H9 (cell line): ENCODE measurements at regions not wholly inside any gene's neighbourhood (a gene's known extent, or its start where the extent isn't known, plus 50 kb on each side); places are given as distances from the start of the nearest gene placed in this dataset.

Source experiments
- DNase-seq: peaks from one replicate; pipeline ENCODE4 v3.0.0-alpha.2; 2017
- H2AFZ ChIP-seq: one replicate; pipeline ENCODE4 v1.6.1; 2013; ENCODE audit warnings: mild to moderate bottlenecking, low read length, control low read depth, moderate library complexity
- H2AK5ac ChIP-seq: 2 replicates; pipeline ENCODE4 v1.6.1; 2013; ENCODE audit warnings: low read length, control low read depth, mixed read lengths; ENCODE audit not compliant: insufficient read length
- H2BK120ac ChIP-seq: one replicate; pipeline ENCODE4 v1.6.1; 2013; ENCODE audit warnings: low read depth, mild to moderate bottlenecking, low read length, control low read depth, inconsistent platforms; ENCODE audit not compliant: poor library complexity, severe bottlenecking
- H2BK12ac ChIP-seq: 2 replicates; pipeline ENCODE4 v1.6.1; 2013; ENCODE audit warnings: low read length, control low read depth, mixed read lengths, low read depth; ENCODE audit not compliant: insufficient read length
- H2BK15ac ChIP-seq: 2 replicates; pipeline ENCODE4 v1.6.1; 2013; ENCODE audit warnings: low read depth, low read length, control low read depth
- H2BK20ac ChIP-seq: one replicate; pipeline ENCODE4 v1.6.1; 2013; ENCODE audit warnings: low read depth, mild to moderate bottlenecking, low read length, control low read depth, inconsistent platforms; ENCODE audit not compliant: poor library complexity, severe bottlenecking
- H2BK5ac ChIP-seq: 2 replicates; pipeline ENCODE4 v1.6.1; 2013; ENCODE audit warnings: low read length, control low read depth, mixed read lengths; ENCODE audit not compliant: insufficient read length
- H3K14ac ChIP-seq: 2 replicates; pipeline ENCODE4 v1.6.1; 2013; ENCODE audit warnings: low read length, control low read depth; ENCODE audit not compliant: insufficient read depth
- H3K18ac ChIP-seq: 2 replicates; pipeline ENCODE4 v1.6.1; 2013; ENCODE audit warnings: low read depth, mild to moderate bottlenecking, mixed read lengths, low read length, control low read depth; ENCODE audit not compliant: insufficient read length
- H3K23ac ChIP-seq: 2 replicates; pipeline ENCODE4 v1.6.1; 2013; ENCODE audit warnings: low read length, control low read depth, mixed read lengths, low read depth; ENCODE audit not compliant: insufficient read length
- H3K23me2 ChIP-seq: 2 replicates; pipeline ENCODE4 v1.6.1; 2013; ENCODE audit warnings: low read depth, mild to moderate bottlenecking, mixed read lengths, low read length, control low read depth; ENCODE audit not compliant: insufficient read length, poor library complexity, severe bottlenecking
- H3K27ac ChIP-seq: 2 replicates; pipeline ENCODE4 v1.5.1; 2013; ENCODE audit warnings: low read length, control low read depth, mixed read lengths, low read depth; ENCODE audit not compliant: insufficient read length
- H3K27me3 ChIP-seq: 2 replicates; pipeline ENCODE4 v1.6.1; 2013; ENCODE audit warnings: low read length, control low read depth, inconsistent platforms; ENCODE audit not compliant: insufficient read depth
- H3K4ac ChIP-seq: 2 replicates; pipeline ENCODE4 v1.6.1; 2013; ENCODE audit warnings: low read depth, mild to moderate bottlenecking, control low read depth, inconsistent platforms, low read length, moderate library complexity
- H3K4me1 ChIP-seq: 2 replicates; pipeline ENCODE4 v1.6.1; 2013; ENCODE audit warnings: low read length, control low read depth, inconsistent platforms; ENCODE audit not compliant: insufficient read depth
- H3K4me2 ChIP-seq: 2 replicates; pipeline ENCODE4 v1.6.1; 2013; ENCODE audit warnings: low read length, control low read depth, mixed read lengths; ENCODE audit not compliant: insufficient read length, insufficient read depth
- H3K56ac ChIP-seq: 2 replicates; pipeline ENCODE4 v1.6.1; 2013; ENCODE audit warnings: low read depth, mild to moderate bottlenecking, mixed read lengths, low read length, control low read depth; ENCODE audit not compliant: insufficient read length
- H3K79me1 ChIP-seq: 2 replicates; pipeline ENCODE4 v1.6.1; 2013; ENCODE audit warnings: low read depth, mild to moderate bottlenecking, moderate library complexity, low read length, control low read depth, inconsistent platforms; ENCODE audit not compliant: insufficient read depth, poor library complexity, severe bottlenecking
- H3K79me2 ChIP-seq: 2 replicates; pipeline ENCODE4 v1.6.1; 2013; ENCODE audit warnings: low read length, control low read depth, inconsistent platforms; ENCODE audit not compliant: insufficient read depth
- H3K9ac ChIP-seq: 2 replicates; pipeline ENCODE4 v1.6.1; 2013; ENCODE audit warnings: low read length, control low read depth, mixed read lengths; ENCODE audit not compliant: insufficient read length; ENCODE audit errors: extremely low read depth
- H3K9me3 ChIP-seq: one replicate; pipeline ENCODE4 v1.6.1; 2013; ENCODE audit warnings: low read depth, low read length, inconsistent platforms; ENCODE audit not compliant: control insufficient read depth
- H3T11ph ChIP-seq: one replicate; pipeline ENCODE4 v1.6.1; 2013; ENCODE audit warnings: mild to moderate bottlenecking, low read length, control low read depth, inconsistent platforms
- H4K20me1 ChIP-seq: one replicate; pipeline ENCODE4 v1.6.1; 2013; ENCODE audit not compliant: control insufficient read depth, insufficient read length, insufficient read depth
- H4K5ac ChIP-seq: 2 replicates; pipeline ENCODE4 v1.6.1; 2013; ENCODE audit warnings: low read depth, mild to moderate bottlenecking, mixed read lengths, low read length, control low read depth; ENCODE audit not compliant: insufficient read length
- H4K8ac ChIP-seq: replicated peaks from 2 replicates; pipeline ENCODE4 v1.6.1; 2013; ENCODE audit warnings: low read length, control low read depth, mixed read lengths, low read depth; ENCODE audit not compliant: insufficient read length
- H4K91ac ChIP-seq: 2 replicates; pipeline ENCODE4 v1.6.1; 2013; ENCODE audit warnings: low read depth, mild to moderate bottlenecking, moderate library complexity, mixed read lengths, low read length, control low read depth; ENCODE audit not compliant: insufficient read length
- H3K27ac Mint-ChIP-seq, 3 experiments: 2 replicates in 2 of 3; 3 replicates in 1 of 3; pipeline ENCODE4 v1.8.0; 2020 to 2021; ENCODE audit warnings: mixed read lengths in 3 of 3, mild to moderate bottlenecking in 1 of 3, moderate library complexity in 1 of 3
- H3K27me3 Mint-ChIP-seq: 2 replicates; pipeline ENCODE4 v1.8.0; 2021; ENCODE audit warnings: low read depth, mild to moderate bottlenecking, moderate library complexity, mixed read lengths
- H3K36me3 Mint-ChIP-seq, 3 experiments: 2 replicates in 2 of 3; 3 replicates in 1 of 3; pipeline ENCODE4 v1.8.0; 2020 to 2021; ENCODE audit warnings: low read depth in 3 of 3, mixed read lengths in 3 of 3; ENCODE audit not compliant: insufficient read depth in 1 of 3
- H3K4me1 Mint-ChIP-seq, 2 experiments: 2 replicates each; pipeline ENCODE4 v1.8.0; 2020; ENCODE audit warnings: mixed read lengths in 2 of 2
- H3K4me3 Mint-ChIP-seq, 2 experiments: 2 replicates in 1 of 2; 3 replicates in 1 of 2; pipeline ENCODE4 v1.8.0; 2020 to 2021; ENCODE audit warnings: mild to moderate bottlenecking in 2 of 2, mixed read lengths in 2 of 2, moderate library complexity in 1 of 2
- H3K9me3 Mint-ChIP-seq, 2 experiments: 2 replicates in 1 of 2; 3 replicates in 1 of 2; pipeline ENCODE4 v1.8.0; 2020; ENCODE audit warnings: mild to moderate bottlenecking in 2 of 2, mixed read lengths in 2 of 2, moderate library complexity in 1 of 2
- WGBS: extraction: QIAGEN DNeasy Blood & Tissue Kit; methylation state at CpG from one replicate; pipeline ENCODE4 v1.1.7; 2013; ENCODE audit warnings: missing lambda C conversion rate, low lambda C conversion rate, mixed read lengths; ENCODE audit not compliant: insufficient read length; ENCODE audit errors: extremely low coverage; 5-methylcytosine and 5-hydroxymethylcytosine counted together
- TF ChIP-seq, protein P1 (sequence below): fragments of 200-600 bp; sonication (generic); conservative IDR thresholded peaks from 3 replicates; pipeline ENCODE4 v1.8.0; 2021; ENCODE audit warnings: antibody characterized with exemption, mild to moderate bottlenecking

DNA sequence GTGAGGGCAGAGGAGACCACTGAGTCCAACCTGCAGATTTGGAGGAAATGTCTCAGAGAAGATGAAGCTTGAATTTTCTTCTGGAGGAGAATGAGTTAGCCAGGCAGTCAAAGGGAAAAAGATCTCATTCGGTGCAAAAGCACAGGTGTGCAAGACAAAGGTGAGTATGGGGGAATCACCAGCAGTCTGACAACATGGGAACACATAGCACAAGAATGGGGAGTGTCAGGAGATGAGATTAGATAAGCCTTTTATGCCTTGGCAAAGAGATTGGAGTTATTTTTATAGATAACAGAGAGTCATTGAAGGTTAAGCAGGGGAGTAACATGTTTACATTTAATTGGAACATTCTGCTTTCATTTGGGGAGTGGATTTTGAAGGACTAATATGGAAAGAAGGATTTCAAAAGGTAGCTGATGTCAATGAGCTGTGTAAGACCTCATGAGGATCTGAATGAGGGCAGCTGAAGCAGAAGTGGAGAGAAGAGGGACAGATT lies 171.3 kb upstream of the NTF3 start:
- Histone ChIP-seq H3K79me1 (no peaks in the 10 kb centered on the region), H3K79me2 (no peaks in the 10 kb centered on the region), H3K9ac (no peak overlapping the region), H3K23ac (no peak overlapping the region), H3K23me2 (no peaks in the 10 kb centered on the region), H2BK5ac (no peak overlapping the region), H2BK15ac (no peak overlapping the region), H4K5ac (no peak overlapping the region), H2BK20ac (no peak overlapping the region), H3T11ph (no peak overlapping the region), H3K4me1 (no peaks in the 10 kb centered on the region; the same call in 1 of the 2 replicates), H4K20me1 (no peaks in the 10 kb centered on the region), H3K56ac (no peak overlapping the region), H3K14ac (no peak overlapping the region), H4K8ac (no peak overlapping the region), H3K27me3 (no peaks in the 10 kb centered on the region), H3K4me2 (no peak overlapping the region), H3K27ac (no peak overlapping the region), H3K18ac (no peak overlapping the region), H2AK5ac (no peak overlapping the region), H2BK120ac (no peak overlapping the region), H3K9me3 (no peaks in the 10 kb centered on the region), H4K91ac (no peak overlapping the region), H2AFZ (no peak overlapping the region), H3K4ac (no peak overlapping the region), H2BK12ac (no peak overlapping the region)
- WGBS: no CpG with 5 or more reads among the region's 1 CpG
- Mint-ChIP-seq H3K4me3 (no peak overlapping the region), H3K27ac (no peak overlapping the region), H3K9me3 (no peaks in the 10 kb centered on the region), H3K4me1 (peaks cover 17% of the 10 kb centered on the region in 2 experiments), H3K36me3 (no peaks in the 10 kb centered on the region), H3K27me3 (no peaks in the 10 kb centered on the region; the same call in 1 of the 2 replicates)
- no peak for DNase-seq
- TF ChIP-seq, protein P1, sequence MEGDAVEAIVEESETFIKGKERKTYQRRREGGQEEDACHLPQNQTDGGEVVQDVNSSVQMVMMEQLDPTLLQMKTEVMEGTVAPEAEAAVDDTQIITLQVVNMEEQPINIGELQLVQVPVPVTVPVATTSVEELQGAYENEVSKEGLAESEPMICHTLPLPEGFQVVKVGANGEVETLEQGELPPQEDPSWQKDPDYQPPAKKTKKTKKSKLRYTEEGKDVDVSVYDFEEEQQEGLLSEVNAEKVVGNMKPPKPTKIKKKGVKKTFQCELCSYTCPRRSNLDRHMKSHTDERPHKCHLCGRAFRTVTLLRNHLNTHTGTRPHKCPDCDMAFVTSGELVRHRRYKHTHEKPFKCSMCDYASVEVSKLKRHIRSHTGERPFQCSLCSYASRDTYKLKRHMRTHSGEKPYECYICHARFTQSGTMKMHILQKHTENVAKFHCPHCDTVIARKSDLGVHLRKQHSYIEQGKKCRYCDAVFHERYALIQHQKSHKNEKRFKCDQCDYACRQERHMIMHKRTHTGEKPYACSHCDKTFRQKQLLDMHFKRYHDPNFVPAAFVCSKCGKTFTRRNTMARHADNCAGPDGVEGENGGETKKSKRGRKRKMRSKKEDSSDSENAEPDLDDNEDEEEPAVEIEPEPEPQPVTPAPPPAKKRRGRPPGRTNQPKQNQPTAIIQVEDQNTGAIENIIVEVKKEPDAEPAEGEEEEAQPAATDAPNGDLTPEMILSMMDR: no peak
